Immature natural killer cell (primary cell): ENCODE measurements at regions not wholly inside any gene's neighbourhood (a gene's known extent, or its start where the extent isn't known, plus 50 kb on each side); places are given as distances from the start of the nearest gene placed in this dataset.
"Not testable (repeated sequence)": the region's sequence is repeated elsewhere in the genome, so short reads cannot be mapped to it uniquely, and the experiment has no call there.

Experiments used
- DNase-seq, 3 donors: peaks; one replicate each; pipeline ENCODE4 v3.0.0; 2022; ENCODE audit warnings: mixed read lengths in 1 of 3
- H3K27ac Mint-ChIP-seq, 6 donors: one replicate each; pipeline ENCODE4 v1.8.0; 2020; ENCODE audit warnings: mixed read lengths in 6 of 6, mild to moderate bottlenecking in 5 of 6, inconsistent platforms in 4 of 6, moderate library complexity in 3 of 6
- H3K27me3 Mint-ChIP-seq, 3 donors: one replicate each; pipeline ENCODE4 v1.8.0; 2020 to 2021; ENCODE audit warnings: low read depth in 3 of 3, mild to moderate bottlenecking in 3 of 3, mixed read lengths in 3 of 3, moderate library complexity in 3 of 3, inconsistent platforms in 1 of 3
- H3K36me3 Mint-ChIP-seq, 3 donors: one replicate each; pipeline ENCODE4 v1.8.0; 2020; ENCODE audit warnings: mixed read lengths in 3 of 3, inconsistent platforms in 2 of 3, mild to moderate bottlenecking in 2 of 3
- H3K4me1 Mint-ChIP-seq, 2 donors: one replicate each; pipeline ENCODE4 v1.8.0; 2020; ENCODE audit warnings: inconsistent platforms in 2 of 2, mild to moderate bottlenecking in 2 of 2, mixed read lengths in 2 of 2, moderate library complexity in 1 of 2
- H3K4me3 Mint-ChIP-seq, 5 donors: one replicate each; pipeline ENCODE4 v1.8.0; 2020; ENCODE audit warnings: mild to moderate bottlenecking in 5 of 5, mixed read lengths in 5 of 5, inconsistent platforms in 3 of 5, moderate library complexity in 3 of 5
- H3K9me3 Mint-ChIP-seq, 6 donors: one replicate each; pipeline ENCODE4 v1.8.0; 2020; ENCODE audit warnings: mild to moderate bottlenecking in 6 of 6, mixed read lengths in 6 of 6, inconsistent platforms in 4 of 6, moderate library complexity in 3 of 6

GRCh38 chr14:105685003-105685402, 158.6 kb downstream of the TMEM121 start:
- Mint-ChIP-seq H3K9me3 (no peaks in the 10 kb centered on the region), H3K36me3 (no peaks in the 10 kb centered on the region), H3K27me3 (peaks cover 0 to 4% (median 2%) of the 10 kb centered on the region in 3 donors), H3K4me1 (peaks cover 0 to 3% of the 10 kb centered on the region in 2 donors), H3K4me3 (no peak overlapping the region), H3K27ac (peak overlapping the region in 3 of 6 donors; percentile 2 to 50 (median 13))
- DNase-seq, result no peak

GRCh38 chr14:105685605-105686004, 159.2 kb downstream of the TMEM121 start:
- H3K27me3 Mint-ChIP-seq, H3K9me3 Mint-ChIP-seq, H3K27ac Mint-ChIP-seq, DNase-seq, H3K4me1 Mint-ChIP-seq, H3K4me3 Mint-ChIP-seq, H3K36me3 Mint-ChIP-seq: not testable (repeated sequence)

DNA sequence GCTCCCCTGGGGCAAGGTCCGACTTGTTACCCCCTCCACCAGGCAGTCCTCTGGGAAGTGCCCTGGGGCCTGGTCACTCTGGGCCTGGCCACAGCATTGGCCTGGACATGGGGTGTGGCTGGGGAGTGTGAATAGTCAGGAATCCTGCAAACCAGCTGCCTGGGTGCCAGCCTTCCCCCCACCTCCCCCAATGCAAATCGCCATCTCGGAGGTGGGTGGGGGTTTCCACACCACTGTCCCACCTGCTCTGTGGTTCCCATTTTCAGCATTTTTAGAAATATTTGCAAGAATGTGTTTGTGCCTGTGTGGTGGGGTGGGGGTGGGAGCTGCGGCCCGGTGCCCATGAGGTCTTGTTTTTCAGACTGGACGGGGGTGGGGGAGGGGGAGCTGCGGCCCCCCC, 159.7 kb downstream of the TMEM121 start:
- not testable (repeated sequence) for H3K9me3 Mint-ChIP-seq, H3K36me3 Mint-ChIP-seq, DNase-seq, H3K4me1 Mint-ChIP-seq, H3K27me3 Mint-ChIP-seq, H3K4me3 Mint-ChIP-seq, H3K27ac Mint-ChIP-seq

DNA sequence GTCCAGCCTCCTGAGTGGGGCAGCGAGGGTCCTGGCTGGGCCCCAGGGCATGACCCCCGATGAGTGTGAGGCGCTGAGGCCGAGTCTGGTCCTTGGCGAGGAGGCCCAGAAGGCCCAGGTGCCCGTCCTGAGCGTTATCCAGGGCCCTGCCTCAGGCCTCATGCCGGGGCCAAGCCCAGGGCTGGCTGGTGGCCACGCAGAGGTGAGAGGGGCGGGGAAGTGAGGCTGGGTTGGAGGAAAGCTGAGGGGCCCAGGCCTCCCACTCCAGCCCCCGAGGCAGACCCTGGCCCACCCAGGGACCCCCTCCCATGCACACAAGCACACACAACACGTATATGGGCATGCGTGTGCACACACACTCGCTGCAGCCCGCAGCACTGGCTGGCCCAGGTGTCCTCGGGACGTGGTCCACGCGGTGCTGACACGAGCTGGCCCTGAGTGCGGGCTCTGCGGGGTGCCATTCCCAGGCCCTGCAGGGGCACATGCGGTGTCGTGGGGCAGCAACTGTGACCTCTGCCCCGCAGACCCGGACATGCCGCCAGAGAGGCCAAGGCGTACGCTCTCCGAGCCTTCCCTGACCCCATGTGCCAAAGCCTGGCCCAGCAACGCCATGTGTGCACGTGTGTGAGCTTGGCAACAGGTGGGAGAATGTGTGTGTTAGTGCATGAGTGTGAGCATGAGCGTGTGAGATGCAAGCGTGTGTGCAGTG, 160.2 kb downstream of the TMEM121 start:
- not testable (repeated sequence) for H3K4me3 Mint-ChIP-seq, H3K27me3 Mint-ChIP-seq, H3K4me1 Mint-ChIP-seq, H3K36me3 Mint-ChIP-seq, DNase-seq, H3K9me3 Mint-ChIP-seq
- peak overlapping the region in 1 of 6 donors; percentile 12 for H3K27ac Mint-ChIP-seq

- H3K27me3 Mint-ChIP-seq, H3K9me3 Mint-ChIP-seq, H3K4me3 Mint-ChIP-seq, H3K4me1 Mint-ChIP-seq, H3K36me3 Mint-ChIP-seq, DNase-seq: not testable (repeated sequence)
- H3K27ac Mint-ChIP-seq, result peak overlapping the region in 1 of 6 donors; percentile 12
Observed at GRCh38 chr14:105687171-105688022, 161.0 kb downstream of the TMEM121 start.

DNA sequence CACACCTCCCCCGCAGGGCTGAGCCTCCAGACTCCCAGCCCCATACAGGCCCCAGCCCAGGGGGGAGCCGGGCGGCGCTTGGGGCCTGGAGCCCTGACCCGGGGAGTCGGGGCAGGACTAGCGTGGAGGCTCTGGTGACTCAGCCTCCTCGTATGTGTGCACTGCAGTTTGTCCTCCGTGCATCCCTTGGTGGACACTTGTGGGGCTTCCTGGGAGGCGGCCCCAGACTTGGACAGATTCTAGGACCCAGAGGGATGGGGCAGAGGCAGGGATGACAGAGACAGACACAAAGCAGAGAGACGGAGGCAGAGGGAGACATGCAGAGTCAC, 161.6 kb downstream of the TMEM121 start:
- H3K27ac Mint-ChIP-seq, result not testable (repeated sequence)

GRCh38 chr14:105688664-105689221, 162.4 kb downstream of the TMEM121 start:
- not testable (repeated sequence) for DNase-seq, H3K36me3 Mint-ChIP-seq, H3K4me1 Mint-ChIP-seq, H3K4me3 Mint-ChIP-seq, H3K9me3 Mint-ChIP-seq, H3K27me3 Mint-ChIP-seq
- peak overlapping the region in 2 of 6 donors; percentile 27 to 29 for H3K27ac Mint-ChIP-seq

More for the DNA sequence above, 161.6 kb downstream of the TMEM121 start:
- not testable (repeated sequence) for DNase-seq, H3K27me3 Mint-ChIP-seq, H3K4me3 Mint-ChIP-seq, H3K36me3 Mint-ChIP-seq, H3K9me3 Mint-ChIP-seq, H3K4me1 Mint-ChIP-seq

DNA sequence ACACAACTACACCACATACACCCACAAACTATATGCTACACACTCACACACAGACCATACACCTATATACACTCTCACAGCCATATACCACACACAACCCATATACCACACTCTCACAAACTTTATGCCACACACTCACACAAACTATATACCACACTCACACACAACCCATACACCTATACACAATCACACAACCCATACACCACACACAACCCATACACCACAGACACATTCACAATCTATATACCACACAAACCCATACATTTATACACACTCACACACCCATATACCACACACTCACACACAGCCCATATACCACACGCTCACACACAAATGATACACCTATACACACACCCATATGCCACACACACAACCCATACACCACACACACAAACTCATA, 163.3 kb downstream of the TMEM121 start:
- H3K9me3 Mint-ChIP-seq, result no peaks in the 10 kb centered on the region
- no peaks in the 10 kb centered on the region for H3K36me3 Mint-ChIP-seq
- H3K4me1 Mint-ChIP-seq, result no peaks in the 10 kb centered on the region
- H3K4me3 Mint-ChIP-seq, result no peak overlapping the region
- no peak overlapping the region for H3K27ac Mint-ChIP-seq
- DNase-seq, result no peak
- peaks cover 2 to 7% (median 2%) of the 10 kb centered on the region in 3 donors for H3K27me3 Mint-ChIP-seq

DNA sequence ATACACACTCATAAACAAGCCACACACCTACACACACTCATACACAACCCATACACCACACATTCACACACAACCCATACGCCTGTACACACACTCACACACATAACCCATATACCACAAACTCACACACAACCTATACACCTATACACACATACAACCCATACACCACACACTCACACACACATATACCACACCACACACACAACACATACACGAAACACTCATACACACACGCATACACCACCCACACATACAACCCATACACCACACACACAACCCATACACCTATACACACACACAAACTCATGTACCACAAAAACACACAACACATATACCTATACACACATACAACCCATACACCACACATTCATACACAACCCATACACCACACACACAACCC, 164.3 kb downstream of the TMEM121 start:
- Mint-ChIP-seq H3K27me3 (peaks cover 3 to 11% (median 4%) of the 10 kb centered on the region in 3 donors), H3K4me3 (no peak overlapping the region), H3K27ac (no peak overlapping the region), H3K36me3 (peaks cover 0 to 3% (median 0%) of the 10 kb centered on the region in 3 donors), H3K4me1 (no peaks in the 10 kb centered on the region), H3K9me3 (no peaks in the 10 kb centered on the region)
- DNase-seq, result no peak

GRCh38 chr14:105691321-105692109, 165.1 kb downstream of the TMEM121 start:
- DNase-seq, H3K27ac Mint-ChIP-seq, H3K4me1 Mint-ChIP-seq, H3K4me3 Mint-ChIP-seq, H3K36me3 Mint-ChIP-seq, H3K9me3 Mint-ChIP-seq: not testable (repeated sequence)
- H3K27me3 Mint-ChIP-seq, result peaks cover 3 to 11% (median 4%) of the 10 kb centered on the region in 3 donors

DNA sequence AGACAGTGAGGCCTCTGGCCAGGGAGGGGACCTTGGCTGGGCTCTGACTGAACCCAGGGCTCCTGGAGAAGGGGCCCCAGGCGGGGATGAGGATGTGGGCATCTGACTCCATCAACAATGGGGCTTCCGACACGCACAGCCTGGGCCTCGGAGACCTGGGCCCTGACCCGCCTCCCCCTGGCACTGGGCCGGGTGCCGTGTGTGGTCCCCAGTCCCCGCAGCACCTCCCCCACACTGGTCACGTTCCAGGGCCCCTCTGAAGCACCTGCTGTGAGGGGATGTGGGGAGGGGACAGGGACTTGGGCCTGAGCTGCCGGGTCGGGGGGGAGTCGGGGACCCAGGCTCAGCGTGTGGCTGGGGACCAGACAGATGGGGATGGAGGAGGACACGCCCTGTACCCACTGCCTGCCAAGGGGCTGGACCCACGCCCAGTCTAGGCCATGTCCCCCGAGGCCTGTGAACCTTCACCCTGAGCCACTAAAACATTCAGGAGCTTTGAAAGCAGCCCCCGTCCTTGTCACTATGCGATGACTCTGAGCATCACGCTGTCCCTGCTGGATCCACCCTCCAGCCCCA, 165.8 kb downstream of the TMEM121 start:
- not testable (repeated sequence) for H3K4me3 Mint-ChIP-seq

GRCh38 chr14:105694961-105695360, 168.6 kb downstream of the TMEM121 start:
- DNase-seq, result no peak
- Mint-ChIP-seq H3K27ac (no peak overlapping the region), H3K4me1 (no peaks in the 10 kb centered on the region), H3K27me3 (peaks cover 1 to 11% (median 4%) of the 10 kb centered on the region in 3 donors), H3K9me3 (no peaks in the 10 kb centered on the region), H3K36me3 (peaks cover 0 to 3% (median 0%) of the 10 kb centered on the region in 3 donors), H3K4me3 (no peak overlapping the region)

More for the DNA sequence above, 165.8 kb downstream of the TMEM121 start:
- not testable (repeated sequence) for DNase-seq, H3K9me3 Mint-ChIP-seq, H3K4me1 Mint-ChIP-seq, H3K27ac Mint-ChIP-seq, H3K36me3 Mint-ChIP-seq
- peaks cover 3 to 11% (median 4%) of the 10 kb centered on the region in 3 donors for H3K27me3 Mint-ChIP-seq

GRCh38 chr14:105696388-105696787, 170.0 kb downstream of the TMEM121 start:
- H3K9me3 Mint-ChIP-seq, H3K36me3 Mint-ChIP-seq, H3K4me3 Mint-ChIP-seq, H3K27ac Mint-ChIP-seq, DNase-seq, H3K4me1 Mint-ChIP-seq: not testable (repeated sequence)
- peaks cover 1 to 10% (median 4%) of the 10 kb centered on the region in 3 donors for H3K27me3 Mint-ChIP-seq
